NCI-H2196 treated with DMSO at 0.1 percent for 48 hours (cell line): ENCODE measurements at regions not wholly inside any gene's neighbourhood (a gene's known extent, or its start where the extent isn't known, plus 50 kb on each side); places are given as distances from the start of the nearest gene placed in this dataset.
"Not testable (repeated sequence)": the region's sequence is repeated elsewhere in the genome, so short reads cannot be mapped to it uniquely, and the experiment has no call there.

Experiments
- DNase-seq: peaks from one replicate; lab custom pipeline; 2025; ENCODE audit not compliant: unreplicated experiment; lab: John Stamatoyannopoulos, UW

DNA sequence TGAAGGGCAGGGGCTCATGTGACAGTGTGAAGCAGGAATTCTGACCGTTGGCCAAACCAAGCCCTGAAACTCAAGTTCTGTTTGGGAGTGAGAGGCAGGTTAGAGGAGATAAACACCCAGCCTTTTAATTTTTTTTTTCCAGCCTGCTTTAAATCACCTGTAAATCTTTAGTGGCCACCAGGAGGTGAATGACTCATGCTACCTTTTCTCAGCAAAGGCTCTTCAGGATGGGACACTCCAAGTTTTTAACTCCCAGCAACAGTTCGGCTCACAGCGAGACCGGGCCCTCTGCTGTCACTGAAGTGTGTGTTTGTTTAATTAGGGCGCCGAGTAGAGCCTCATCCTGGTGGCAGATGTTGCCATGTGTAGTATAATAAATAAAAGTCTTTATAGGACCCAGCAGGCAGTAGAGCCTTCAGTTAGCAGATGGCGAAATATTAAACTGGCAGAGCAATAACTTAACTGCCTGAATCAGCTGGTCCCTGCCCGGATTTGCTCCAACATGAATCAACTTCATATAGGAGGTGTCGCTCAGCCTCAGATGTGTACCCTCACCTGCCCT, 180.3 kb downstream of the NPIPA7 start:
- DNase-seq: not testable (repeated sequence)

DNA sequence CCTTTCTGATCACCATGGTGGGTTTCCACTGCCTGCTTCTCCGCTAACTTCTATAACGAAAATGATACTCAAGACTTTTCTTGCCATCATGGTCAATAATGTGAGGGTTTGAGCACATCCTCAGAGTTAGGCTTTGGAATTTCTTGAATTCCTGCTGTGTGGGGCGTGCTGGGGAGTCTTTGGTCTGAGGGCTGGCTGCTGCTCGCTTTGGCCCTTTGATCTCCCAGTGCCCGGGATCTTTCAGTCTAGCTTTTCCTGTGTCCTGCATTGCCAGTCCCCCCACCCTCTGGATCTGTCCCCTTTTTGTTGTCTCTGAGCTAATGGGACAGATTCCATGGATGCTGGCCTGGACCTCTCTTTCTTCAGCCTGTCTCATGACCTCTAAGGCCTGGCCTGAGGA, 182.6 kb downstream of the NPIPA7 start:
- DNase-seq: not testable (repeated sequence)

DNA sequence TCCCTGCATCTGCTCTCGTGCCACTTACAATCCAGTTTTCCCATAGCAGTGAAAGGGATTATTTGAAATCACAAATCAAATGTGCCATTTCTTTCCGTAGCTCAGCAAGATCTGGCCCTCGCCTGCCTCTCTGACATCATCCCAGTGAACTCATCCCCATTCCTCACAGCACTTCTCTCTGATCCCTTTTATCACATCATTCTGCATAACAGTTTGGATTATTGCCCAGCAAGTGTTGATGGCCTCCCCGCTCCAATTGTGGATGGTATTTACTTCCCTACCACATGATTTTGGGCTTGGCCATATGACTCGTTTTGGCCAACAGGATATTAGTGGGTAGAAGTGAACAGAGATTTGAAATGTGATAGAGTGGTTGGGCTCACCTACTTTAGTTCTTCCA, 185.0 kb downstream of the NPIPA7 start:
- DNase-seq: not testable (repeated sequence)

DNA sequence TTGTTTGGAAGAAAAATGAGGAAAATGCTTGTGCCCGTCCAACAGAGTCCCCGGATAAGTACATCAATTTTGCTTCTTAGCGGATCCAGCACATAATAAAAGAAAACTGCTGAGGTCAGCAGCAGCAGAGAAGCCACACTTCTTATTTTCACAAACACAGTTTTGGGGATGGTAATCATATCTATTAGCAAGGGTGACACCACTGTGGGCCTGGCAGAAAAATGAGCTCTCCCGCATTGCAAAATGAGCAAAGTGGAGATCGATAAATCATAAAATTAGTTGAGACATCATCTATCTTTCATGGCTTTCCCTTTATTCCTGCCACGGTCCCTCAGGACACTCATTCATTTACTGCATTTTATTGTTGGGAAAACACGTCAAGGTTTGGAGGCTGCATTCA, 186.4 kb downstream of the NPIPA7 start:
- not testable (repeated sequence) for DNase-seq

DNA sequence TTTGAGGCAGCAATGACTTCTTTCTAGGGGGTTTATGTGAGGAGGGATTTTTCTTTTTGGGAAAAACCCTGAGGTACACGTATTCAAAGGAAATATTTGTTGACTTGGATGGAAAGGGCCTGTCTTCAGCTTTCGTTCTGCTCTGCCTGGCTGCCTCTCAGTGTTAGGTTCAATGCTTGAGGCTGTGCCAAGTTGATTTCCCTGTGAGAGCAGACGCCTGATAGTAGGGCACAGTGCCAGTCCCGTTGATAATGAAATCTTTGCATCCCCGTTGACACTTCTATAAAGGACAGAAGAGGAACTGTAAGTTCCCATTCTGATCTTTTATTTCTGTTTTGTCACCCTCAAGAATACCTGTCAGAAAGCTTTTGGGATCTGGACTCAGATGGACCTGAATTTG, 191.1 kb downstream of the NPIPA7 start:
- peak; percentile 31 for DNase-seq

DNA sequence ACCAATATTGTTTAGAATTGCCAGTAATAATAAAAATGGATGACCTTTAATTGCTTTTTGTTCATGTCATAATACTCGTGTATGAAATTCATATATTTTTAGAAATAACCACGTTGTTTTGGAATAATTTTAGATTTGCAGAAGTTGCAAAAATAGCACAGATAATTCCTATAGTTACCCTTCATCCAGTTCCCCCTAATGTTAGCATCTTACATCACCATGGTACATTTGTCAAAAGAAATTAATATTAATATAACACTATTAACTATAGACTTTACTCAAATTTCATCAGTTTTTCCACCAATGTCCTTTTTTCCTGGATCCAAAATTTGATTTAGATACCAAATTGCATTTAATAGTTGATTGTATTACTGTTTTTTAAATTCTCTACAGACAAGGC, 191.9 kb downstream of the NPIPA7 start:
- not testable (repeated sequence) for DNase-seq

DNA sequence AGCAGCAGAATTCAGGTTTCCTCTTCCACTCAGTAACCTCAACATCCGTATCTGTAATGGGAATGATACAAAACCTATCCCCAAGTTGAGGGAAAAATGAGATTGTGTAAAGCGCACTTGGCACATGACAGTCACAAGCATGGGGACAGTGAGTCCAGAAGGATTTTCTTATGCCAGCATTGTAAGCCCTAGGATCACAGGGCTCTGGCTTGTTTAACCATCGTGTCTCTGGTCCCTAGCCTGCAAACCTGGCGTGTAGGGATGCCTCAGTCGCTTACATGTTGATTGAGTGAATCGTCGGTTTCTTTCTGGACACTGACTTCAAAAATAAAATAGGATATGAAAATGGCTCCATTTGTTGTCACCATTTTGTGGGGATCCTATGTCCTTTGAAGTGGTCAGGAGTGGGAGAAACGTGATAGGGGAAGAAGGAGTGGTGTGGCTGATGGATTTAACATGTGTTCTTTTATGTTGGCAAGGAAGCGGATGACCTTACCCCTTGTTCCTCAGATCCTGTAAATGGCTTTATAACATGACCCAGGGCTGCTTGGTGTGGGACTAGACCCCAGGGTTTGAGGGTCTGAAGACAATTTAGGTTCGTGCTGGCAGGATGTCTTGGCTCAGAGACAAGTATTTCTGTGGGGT, 193.3 kb downstream of the NPIPA7 start:
- DNase-seq: not testable (repeated sequence)

DNA sequence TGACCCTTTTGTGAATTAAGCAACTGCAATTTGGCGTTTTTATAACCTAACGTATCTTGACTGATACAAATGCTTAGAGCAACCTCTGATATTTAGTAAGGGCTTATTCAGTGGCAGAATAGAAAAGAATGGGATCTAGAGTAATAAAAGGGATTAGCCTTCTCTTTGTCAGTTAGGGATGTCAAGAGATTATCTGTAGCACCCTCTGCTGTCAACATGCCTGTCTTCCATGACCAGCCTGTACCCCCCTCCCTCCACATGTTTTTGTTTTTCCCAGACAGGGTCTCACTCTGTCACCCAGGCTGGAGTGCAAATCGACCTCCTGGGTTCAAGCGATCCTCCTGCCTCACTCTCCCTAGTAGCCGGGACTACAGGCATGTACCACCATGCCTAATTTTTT, 198.1 kb downstream of the NPIPA7 start:
- DNase-seq: not testable (repeated sequence)

DNA sequence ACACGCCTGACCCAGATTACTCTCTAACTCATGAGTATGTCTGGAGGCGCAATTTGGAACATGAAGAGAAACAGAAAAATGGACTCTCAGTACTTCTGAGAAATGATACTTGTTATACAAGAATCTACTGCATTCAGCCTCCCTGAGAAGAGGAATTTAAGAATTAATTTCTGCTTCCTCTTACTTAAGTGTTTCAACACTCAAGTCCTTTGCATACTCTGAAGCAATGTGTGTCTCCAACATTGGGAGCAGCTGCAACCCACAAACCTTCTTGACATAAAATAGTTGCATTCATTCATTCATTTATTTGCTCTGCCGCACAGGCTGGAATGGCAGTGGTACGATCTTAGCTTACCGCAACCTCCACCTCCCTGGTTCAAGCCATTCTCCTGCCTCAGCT, 199.8 kb downstream of the NPIPA7 start:
- DNase-seq: no peak

DNA sequence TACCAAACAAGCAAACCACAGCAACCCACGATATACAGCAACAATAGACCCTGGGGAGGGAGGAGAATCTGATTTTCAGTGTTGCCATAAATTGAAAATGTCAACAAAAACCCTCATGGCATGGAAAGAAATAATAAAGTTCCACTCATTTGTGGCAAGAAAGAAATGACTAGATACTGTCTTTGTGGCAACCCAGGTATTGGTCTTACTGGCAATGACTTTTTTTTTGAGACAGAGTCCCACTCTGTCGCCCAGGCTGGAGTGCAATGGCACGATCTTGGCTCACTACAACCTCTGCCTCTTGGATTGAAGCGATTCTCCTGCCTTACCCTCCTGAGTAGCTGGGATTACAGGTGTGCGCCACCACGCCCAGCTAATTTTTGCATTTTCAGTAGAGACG, 204.0 kb downstream of the NPIPA7 start:
- DNase-seq: not testable (repeated sequence)

DNA sequence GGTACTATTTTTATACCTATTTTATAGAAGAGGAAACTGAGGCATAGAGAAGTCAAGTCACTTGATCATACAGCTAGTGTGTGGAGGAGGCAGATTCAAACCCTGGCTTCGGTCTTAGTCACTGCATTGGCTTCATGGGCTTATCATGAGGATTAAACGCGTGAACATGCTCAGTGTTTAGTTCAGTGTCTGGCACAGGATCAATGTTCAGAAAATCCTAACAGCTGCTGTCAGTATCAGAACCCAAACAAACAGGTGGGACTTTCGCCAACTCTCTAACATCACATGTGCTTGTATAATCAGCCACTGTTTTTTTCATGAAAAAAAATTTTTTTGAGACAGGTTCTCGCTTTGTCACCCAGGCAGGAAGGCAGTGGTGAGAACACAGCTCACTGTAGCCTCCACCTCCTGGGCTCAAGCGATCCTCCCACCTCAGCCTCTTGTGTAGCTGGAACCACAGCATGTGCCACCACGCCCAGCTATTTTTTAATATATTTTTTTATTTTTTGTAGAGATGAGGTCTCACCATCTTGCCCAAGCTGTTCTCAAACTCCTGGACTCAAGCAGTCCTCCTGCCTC, 207.2 kb downstream of the NPIPA7 start:
- not testable (repeated sequence) for DNase-seq

DNA sequence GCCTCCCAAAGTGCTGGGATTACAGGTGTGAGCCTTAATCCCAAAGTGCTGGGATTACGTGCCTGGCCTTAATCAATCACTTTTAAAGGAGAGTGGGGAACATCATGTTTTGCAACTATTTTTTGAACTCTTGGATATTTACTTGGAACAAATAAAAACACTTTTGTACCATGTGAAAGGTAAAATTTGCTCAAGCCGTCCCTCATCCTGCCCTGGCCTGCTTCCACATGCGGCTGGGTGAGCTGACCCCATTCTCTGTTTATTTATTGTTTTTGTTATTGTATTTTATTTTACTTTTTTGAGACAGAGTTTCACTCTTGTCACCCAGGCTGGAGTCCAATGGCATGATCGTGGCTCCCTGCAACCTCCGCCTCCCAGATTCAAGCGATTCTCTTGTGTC, 208.0 kb downstream of the NPIPA7 start:
- not testable (repeated sequence) for DNase-seq

DNA sequence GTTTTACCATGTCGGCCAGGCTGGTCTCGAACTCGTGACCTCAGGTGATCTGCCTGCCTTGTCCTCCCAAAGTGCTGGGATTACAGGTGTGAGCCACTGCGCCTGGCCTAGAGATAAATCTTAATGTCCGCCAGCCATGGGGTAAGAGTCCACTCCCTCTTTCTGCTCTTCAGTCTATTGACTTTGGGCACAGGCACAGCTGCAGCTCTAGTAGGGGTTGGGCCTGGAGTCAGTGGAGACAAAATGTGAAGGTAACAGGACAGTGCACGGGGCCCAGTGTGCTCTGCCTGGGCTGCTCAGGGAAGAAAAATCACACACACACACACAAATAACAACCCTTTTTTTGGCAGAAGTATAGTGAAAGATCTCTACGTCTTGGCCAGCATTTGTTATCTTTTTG, 209.5 kb downstream of the NPIPA7 start:
- DNase-seq: not testable (repeated sequence)

DNA sequence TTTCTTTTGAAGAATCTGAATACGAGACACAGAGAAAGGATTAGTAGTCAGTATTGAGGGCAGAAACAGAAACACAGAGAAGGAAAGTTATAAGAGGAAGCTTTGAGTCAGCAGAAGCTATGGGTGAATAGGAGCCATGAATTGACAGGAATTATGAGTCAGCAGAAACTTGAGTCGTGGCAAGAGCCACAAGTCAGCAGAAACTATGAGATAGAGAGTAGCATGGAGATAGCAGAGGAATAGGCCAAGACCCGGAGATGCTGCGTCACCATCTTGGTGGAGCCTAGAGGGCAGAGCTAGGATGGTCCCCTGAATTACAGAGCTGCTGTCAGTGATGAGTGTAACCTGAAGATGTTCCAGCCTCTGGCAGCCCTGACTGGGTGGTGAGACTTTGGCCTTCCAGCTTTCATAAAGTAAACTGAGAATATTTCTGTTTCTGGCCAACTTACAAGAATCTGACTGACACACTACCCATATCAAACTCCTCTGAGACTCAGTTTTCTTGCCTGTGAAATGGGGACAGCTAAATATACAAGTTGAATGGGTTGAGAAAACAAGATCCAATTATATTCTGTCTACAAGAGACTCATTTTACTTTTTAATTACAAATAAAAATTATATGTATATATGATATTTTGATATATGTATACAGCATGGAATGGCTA, 211.8 kb downstream of the NPIPA7 start:
- DNase-seq: not testable (repeated sequence)

DNA sequence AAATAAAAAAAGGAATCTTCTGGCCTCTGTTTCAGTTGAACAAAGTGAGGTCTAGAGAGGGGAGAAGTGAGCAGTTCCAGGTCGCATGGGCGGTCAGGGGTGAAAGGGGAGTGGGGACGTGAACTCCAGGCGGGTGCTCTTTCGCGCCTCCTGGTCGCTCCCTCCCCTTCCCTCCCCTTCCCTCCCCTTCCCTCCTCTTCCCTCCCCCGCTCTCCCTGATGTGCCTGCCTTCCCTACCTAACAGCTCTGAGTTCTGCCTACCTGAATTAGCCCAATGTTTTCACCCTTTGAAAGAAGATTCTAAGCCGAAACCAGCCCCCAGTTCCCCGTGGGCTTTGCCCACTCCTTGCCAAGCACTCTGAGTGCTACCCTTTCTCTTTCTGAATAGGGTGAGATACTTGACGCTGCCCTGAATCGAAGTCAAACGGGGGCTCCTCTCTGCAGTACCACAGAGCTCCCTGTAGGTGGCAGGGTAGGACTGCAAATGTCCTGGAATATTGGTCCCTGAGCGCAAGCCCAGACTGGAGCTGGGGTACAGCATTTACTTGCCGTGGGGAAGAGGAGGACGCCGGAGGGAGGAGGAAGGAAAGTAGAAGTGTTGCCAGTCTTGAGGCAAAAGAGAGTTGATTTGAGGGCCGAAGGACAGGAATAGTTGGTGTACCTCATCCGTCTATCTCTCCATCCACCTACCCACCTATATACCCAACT, 214.4 kb downstream of the NPIPA7 start:
- peak; percentile 25 for DNase-seq

DNA sequence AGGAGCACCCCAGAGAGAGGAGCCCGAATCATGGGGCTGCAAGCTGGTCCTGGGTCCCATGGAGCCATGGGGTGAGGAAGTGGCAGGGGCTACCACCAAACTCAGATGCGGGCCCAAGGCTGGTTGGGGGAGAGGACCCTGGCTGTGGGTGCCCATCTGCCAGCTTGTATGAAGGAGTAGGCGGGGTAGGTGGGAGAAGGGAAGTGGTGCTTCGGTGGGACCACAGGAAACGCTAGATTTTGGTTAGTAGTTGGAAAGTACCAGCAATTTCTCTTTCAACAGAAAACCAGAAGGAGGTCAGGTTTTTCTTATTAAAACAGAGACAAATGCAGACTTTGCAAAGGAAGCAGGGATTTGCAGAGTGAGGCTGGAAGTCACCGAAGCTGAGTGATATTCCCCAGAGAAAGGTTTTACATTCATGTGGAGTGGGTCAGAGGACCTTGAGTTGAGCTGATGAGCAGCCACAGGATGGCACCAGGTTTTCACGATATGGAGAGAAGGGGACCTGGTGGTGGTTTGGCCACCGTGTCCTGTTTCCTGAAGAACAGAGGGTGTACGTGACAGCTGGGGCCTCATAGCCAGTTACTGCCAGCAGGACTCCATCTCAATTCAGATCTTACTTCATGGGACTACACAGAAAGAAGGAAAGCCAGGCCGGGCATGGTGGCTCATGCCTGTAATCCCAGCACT, 216.2 kb downstream of the NPIPA7 start:
- not testable (repeated sequence) for DNase-seq

DNA sequence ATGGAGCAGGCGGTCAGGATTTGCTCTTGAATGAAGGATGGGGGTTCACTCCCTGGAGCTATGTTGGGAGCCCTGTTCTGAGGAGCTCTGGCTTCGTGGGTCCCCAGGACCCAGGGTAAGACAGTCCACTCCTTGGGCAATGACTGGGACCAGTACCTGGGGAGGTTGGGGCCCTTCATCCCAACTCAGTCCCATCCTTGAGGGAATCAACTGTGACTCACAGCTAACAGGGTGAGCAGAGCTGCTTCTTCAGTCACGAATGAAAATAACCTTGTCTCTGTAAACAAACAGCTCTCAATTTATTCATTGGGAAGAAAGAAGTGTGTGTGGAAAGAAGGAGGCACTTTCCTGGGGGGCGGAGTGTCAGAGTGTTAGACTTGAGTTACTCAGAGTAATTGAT, 222.3 kb downstream of the NPIPA7 start:
- not testable (repeated sequence) for DNase-seq

DNA sequence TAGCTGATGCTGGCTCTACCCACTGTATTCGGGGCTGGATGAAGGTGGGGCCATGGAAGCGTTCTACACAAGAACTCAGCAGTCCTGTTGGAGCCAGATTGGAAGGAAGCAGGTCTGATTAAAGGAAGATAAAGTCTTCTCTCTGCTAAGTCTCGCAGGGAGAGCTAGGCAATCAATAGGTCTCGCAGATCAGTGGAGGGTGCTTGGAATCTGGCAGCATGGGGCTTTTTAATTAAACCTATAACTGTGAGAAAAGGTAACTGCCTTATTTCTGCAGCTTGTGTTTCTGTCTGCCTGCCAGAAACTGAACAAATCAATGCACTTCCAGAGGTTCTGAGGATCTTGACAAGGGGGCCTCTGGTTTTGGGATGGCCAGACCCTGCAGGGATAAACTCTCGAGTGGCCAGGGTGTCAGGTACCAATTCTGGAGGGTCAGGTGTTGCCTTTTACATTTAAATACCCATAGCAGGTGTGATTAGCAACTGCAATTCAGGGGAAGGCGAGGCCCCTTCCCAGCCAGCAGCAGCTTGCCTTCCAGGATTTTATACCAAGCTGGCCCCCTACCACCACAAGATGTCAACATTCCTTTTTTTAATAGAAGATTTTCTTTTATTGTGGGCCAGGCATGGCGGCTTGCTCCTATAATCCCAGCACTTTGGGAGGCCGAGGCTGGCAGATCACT, 228.6 kb downstream of the NPIPA7 start:
- DNase-seq: not testable (repeated sequence)

DNA sequence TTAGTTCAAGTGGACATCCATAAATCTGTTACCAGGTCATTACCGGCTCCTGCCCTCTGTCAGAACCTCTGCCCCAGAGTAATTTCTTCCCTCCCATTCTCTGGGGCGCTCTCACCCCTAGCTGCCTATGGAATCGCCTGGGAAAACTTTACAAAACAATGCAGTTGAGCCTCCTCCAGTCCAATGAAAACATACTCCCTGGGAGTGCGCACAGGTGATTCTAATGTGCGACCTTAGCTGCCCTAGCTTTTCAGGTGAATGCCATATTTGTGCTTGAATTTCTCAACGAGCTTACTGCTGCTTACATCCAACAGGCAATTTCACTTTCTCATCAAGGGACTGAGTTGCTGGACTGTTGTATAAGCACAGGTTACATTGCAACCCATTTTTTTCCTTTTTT, 230.7 kb downstream of the NPIPA7 start:
- not testable (repeated sequence) for DNase-seq

DNA sequence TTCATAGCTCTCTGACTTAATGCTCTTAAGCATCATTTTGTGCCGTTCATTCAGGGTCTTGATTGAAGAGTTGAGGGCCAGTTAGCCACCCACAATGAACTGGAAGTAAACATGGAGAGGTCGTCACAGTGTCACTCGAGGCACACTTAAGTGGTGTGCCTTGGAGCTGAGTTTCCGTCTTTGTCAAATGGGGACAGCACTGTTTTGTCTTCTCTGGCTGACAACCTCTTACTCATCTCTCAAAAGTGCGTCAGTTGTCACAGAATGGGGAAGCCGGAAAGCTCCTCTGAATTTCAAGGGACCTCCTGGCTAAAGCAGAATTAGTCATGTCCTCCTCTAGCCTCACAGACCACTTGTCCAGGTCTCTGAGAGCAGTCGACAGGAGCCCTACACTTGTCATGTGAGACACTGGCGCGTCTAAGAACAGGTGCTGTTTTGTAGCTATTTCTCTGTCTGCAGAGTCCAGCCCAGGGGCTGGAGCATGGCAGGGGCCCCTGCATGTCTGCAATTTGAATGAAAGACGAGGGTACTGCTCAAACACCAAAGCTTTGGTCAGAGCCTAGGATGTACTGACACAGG, 231.5 kb downstream of the NPIPA7 start:
- DNase-seq: not testable (repeated sequence)
